SIG-M5 treated with dmso at 0.1 percent for 504 hours (cell line): ENCODE measurements at regions not wholly inside any gene's neighbourhood (a gene's known extent, or its start where the extent isn't known, plus 50 kb on each side); places are given as distances from the start of the nearest gene placed in this dataset.

ENCODE experiments used
- DNase-seq: peaks from one replicate; lab custom pipeline; 2025; ENCODE audit not compliant: unreplicated experiment; lab: John Stamatoyannopoulos, UW

DNA sequence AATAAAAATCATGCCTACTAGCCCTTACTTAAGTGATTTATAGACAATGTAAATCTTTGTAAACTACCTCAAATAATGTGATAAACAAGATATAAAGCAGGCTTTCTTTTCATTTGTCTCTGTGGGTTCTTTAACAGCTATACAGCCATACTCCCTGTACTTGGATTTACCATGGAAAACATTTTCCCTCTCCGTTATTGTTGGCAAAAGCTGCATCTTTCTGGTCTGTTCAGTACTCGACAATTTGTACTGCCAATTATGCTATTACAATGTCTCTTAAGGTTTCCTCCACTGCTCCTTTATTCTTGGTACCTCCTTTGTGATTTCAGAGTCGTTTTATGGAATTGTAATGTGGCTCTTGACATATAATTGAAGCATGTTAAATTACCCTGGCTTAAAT is 426.3 kb upstream of the PKDCC start:
- no peak for DNase-seq

GRCh38 chr2:41622301-41622700 is 425.5 kb upstream of the PKDCC start:
- no peak for DNase-seq

GRCh38 chr2:41626936-41627335 is 420.9 kb upstream of the PKDCC start:
- no peak for DNase-seq

DNA sequence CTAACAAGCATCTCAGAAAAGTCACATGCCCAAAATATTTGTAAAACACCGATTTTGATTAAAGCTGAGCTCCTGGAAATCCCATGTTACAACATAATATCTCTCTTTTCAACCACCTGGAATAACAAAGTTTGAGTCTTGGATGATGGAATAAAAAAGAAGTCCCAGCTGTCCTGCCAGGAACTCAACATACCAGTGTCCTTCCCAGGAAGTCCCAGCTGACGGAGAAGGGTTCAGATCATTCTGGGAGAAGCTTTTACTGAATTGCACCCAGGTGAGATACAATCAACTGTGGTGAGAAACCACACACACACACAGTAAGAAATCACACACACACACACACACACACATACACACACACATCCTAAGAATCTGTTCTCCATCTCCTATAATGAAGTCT is 413.1 kb upstream of the PKDCC start:
- DNase-seq, result no peak

DNA sequence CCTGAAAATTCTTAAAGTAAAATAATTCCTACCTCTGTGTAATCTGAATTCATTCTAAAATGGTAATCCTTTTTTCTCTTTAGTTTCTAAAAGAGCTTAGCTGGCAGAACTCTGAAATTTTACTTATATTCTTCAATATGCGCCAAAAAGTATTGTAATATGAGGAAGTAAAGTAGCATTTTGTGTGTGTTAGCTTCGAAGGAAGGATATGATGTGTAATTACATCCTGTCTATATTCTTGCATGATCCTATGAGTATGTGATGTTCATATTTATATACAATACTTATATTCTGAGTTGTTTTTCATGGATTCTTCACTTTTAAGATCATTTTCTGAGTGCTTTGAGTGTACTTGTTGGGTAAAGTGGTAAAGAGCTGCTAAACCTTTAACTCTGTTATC is 402.9 kb upstream of the PKDCC start:
- no peak for DNase-seq

DNA sequence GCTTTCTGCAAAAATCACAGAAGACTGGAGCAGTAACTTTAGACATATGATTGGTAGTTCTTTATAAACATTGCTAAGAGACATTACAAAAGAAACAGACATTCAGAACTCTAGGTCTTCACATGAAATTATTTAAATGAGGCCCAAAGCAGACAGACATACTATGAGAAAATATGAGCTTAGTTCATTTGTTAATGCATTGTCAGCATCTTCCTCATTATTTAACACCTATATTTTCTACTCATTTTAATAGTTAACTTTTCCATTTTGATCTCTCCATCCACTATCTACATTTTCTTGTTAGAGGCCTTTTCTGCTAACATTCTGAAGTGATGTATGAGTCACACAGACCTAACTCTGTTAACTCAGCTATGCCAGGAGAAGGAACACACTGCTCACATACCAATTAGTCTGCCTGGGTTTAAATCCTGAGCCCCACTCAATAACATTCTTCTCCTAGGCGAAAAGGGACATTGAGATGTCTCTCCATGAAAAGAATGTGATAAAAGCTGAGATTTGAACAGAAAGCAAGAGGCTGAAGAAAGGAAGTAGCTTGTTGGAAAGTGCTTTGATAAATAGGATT is 400.3 kb upstream of the PKDCC start:
- DNase-seq, result no peak

- no peak for DNase-seq
These were observed 390.6 kb upstream of the PKDCC start for GRCh38 chr2:41657226-41657625.

DNA sequence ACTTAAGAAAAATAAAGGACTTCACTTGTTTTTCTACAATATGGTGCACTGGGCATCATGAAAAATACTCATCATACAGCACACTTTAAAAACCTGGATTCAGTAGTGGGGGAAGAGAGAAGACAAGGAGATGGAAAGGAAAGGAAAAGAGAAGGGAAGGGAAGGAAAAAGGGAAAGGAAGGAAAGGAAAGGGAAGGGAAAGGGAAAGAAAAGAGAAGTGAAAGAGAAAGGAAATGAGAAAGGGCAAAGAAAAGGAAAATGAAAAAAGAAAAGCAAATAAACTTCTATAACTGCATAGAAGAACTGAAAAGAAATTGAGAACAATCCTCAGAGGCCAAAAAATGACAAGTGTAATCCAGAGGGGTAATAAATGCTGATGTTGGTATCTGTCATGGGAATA is 388.1 kb upstream of the PKDCC start:
- no peak for DNase-seq

DNA sequence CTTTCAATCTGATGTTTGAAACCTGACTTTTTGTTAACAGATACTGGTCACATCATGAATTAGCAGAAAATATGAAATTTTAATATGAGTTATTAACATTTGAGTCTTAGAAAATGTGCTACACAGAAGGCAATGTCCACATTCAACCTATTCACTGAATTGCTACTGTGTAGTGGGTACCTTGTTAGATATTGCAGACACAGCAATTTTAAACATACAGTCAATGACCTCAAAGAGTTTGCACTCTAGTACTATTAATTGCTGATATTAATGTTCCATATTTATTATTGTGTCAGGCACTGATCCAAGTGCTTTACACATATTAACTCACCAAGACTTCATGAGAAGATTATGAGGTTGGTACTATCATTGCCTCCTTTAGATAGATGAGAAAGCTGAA is 385.4 kb upstream of the PKDCC start:
- DNase-seq, result no peak

DNA sequence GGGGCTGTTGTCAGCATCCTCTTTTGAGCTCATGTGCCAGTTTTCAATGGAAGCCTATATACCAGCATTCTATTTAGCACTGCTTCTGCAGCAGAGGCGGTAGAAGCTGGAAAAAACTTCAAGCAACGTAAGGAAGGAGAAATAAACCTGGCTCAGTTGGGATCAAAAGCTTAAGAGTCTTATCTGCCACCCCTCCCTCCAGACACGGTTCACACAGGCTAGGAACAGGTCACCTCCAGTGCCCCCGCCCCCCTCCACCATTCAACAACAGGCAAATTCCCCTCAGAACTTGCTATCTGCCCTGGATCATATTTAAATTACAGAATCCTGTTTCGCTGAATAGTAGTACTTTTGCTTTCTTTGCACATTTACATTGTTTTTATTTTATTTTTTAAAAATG is 384.8 kb upstream of the PKDCC start:
- no peak for DNase-seq

DNA sequence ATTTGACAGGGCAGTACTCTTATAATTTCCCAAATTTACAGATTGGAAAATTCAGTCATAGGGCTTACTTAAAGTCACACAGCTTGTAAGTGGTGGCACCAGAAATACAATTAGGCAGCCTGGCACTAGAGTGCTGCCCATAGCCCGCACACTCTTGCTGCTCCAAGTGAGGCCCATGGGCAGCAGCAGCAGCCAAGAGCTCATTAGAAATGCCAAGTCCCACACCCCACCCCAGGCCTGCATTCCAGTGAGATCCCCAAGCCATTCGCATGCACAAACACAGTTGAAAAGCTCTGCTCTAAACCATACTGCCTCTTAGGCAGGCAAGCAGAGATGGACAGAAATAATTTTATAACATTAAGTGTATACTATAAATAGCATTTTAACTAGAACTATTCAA is 379.3 kb upstream of the PKDCC start:
- DNase-seq, result no peak

DNA sequence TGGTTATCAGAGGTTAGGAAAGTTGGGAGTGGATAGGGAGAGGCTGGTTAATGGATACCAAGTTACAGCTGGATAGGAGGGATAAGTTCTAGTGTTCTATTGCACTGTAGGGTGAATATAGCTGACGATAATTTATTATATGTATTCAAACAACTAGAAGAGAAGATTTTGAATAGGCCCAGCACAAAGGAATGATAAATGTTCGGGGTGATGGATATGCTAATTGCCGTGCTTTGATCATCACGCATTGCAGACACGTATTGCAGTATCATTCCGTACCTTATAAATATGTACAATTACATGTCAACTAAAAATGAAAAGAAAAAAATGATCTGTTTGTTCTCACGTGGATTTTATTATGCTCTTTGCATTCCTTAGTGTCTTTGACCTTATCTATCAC is 369.2 kb upstream of the PKDCC start:
- DNase-seq, result no peak

DNA sequence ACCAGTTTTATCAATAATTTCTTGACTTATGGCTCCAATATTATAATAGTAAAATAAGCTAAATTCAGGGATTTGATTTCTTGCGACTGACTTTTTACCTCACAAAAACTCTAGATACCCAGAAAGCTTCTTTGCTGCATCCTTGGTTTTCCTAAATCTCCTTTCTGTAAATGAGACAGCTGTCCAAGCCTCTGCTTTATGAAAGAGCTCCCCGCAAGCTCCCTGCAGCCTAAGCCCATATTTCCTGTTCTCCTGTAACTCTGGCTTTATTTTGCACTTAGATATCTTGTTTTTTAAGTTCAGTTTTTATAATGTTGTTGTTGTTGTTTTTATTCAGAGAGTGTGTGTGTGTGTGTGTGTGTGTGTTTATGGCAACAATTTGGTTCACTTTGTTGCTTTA is 361.7 kb upstream of the PKDCC start:
- DNase-seq, result no peak

- no peak for DNase-seq
These were observed 356.3 kb upstream of the PKDCC start for GRCh38 chr2:41691561-41691960.

DNA sequence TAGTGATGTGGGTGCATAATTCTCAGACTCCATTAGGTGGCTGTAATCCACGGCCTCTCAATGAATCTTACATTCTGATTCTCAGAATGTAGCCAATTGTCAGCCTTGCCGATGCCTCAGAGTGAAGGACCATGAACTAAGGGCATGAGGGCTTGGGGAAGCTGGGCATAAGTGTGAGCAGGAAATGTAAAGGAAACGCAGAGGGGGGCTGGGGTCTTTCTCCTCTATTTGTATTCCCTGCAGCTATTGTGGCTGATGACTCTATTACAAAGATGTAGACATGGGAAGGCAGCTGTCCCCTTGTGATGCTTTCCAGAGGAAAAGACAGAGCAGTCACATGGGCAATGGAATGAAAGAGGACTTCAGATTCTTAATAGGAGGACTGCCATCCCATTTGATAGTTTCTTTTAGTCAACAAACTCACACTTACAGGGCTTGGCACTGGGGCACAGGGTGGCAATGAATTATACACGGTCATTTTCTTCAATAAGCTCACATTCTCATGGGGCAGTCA is 353.2 kb upstream of the PKDCC start:
- DNase-seq, result no peak

DNA sequence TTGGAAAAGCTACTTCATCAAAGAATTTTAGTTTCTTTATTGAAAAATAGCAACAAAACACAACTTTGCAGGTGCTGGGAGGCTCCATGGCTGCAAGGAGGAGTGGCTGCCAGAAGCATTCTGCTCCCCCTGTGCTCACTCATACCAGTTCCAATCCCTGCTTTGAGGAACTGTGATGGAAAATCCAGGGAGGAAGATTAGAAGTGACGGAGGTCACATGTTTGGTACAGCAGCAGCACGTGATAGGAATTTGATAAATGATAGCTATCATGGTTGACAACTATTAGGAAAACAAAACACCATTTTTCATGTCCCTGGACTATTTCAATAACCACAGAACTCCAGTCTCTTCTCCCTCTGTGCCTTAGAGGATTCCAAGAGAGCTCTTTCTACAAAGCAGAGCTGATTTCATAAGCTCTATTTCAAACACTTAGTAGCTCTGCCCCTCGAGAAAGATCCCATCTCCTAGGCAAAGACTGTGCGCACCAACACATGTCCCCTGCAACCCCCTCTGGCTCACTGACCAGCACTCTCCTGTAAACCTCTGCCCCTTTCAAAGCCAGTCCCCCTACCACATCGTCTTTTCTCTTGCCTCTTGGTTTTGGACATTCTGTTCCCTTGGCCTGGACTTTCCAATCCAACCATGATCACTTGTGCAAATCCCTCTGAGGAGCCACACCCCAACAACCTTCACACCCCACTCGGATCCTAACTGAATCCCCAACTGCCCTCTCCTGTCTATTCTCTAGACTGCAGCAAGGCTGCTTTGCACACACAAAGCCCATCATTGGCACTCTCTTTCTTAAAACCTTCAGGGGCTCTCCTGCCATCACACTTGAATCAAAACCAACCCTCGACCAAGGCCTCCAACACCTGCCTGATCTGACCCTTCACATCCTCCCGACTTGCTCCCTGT is 352.4 kb upstream of the PKDCC start:
- no peak for DNase-seq

DNA sequence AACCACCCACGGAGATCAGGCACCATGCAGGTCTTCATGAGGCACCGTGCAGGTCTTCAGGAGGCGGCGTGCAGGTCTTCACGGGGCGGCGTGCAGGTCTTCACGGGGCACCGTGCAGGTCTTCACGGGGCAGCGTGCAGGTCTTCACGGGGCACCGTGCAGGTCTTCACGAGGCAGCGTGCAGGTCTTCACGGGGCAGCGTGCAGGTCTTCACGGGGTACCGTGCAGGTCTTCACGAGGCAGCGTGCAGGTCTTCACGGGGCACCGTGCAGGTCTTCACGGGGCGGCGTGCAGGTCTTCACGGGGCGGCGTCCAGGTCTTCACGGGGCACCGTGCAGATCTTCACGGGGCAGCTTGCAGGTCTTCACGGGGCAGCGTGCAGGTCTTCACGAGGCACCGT is 350.4 kb upstream of the PKDCC start:
- DNase-seq, result no peak

DNA sequence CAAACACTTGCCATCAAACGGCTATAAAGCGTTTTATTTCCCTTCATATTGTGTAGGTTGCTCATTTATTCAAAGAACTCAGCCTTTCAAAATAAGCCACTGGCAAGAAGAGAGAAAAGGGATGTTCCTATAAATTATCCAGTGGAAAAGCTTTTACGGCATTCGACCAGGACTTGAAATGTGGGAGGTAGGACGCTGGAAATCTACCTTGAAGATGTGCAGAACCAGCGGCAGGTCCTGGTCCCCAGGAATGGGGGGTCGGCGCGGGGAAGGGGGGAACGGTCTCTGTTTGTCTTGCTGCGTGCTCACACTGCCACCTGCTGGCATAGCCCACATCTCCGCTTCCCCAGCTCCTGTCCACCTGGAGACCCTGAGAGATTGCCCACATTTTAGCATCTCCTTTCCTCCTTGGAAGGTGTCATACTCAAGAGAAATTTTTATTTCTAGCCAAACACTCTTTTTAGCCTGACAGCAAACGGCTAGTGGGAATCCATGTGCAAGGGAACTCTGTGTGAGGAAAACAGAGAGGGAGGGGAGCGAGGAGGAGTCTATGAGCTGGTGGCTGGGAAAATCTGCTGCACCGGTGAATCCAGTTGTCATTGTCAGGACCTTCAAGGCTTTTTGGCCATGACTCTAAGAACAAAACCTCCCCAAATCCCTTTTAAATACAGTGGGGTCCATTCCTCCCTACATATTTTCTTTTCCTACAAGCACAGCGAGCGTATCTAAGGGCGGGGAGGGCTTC is 349.0 kb upstream of the PKDCC start:
- DNase-seq, result no peak

GRCh38 chr2:41701231-41701630 is 346.6 kb upstream of the PKDCC start:
- peak; percentile 39 for DNase-seq

- no peak for DNase-seq
These were observed 344.7 kb upstream of the PKDCC start for GRCh38 chr2:41703123-41703522.

- DNase-seq, result no peak
These were observed 342.2 kb upstream of the PKDCC start for GRCh38 chr2:41705634-41706033.

- no peak for DNase-seq
These were observed 341.5 kb upstream of the PKDCC start for GRCh38 chr2:41706286-41706685.
